B cell (primary cell): ENCODE measurements at regions not wholly inside any gene's neighbourhood (a gene's known extent, or its start where the extent isn't known, plus 50 kb on each side); places are given as distances from the start of the nearest gene placed in this dataset.

Experiments used
- ATAC-seq: fragments of 200-7000 bp; cut with Tn5 transposase; one replicate; pipeline ENCODE4 v1.10.0; 2021; ENCODE audit warnings: low read depth, mild to moderate bottlenecking, moderate number of reproducible peaks, moderate library complexity
- CTCF ChIA-PET: fragments of 350-600 bp; sonication (Branson Sonifier 250); formaldehyde crosslinking; loops from one replicate; lab custom pipeline; 2021; ENCODE audit warnings: antibody characterized with exemption, inconsistent platforms; lab: Charles Lee
- POLR2A ChIA-PET: fragments of 350-600 bp; sonication (Branson Sonifier 250); formaldehyde crosslinking; loops from one replicate; lab custom pipeline; 2021; ENCODE audit warnings: antibody characterized with exemption; lab: Charles Lee
- DNase-seq: peaks from one replicate; pipeline ENCODE4 v3.0.0; 2013
- H2AFZ ChIP-seq: 2 replicates; pipeline ENCODE4 v1.6.1; 2012; ENCODE audit warnings: mild to moderate bottlenecking, low read depth, low read length; ENCODE audit not compliant: insufficient read depth, poor library complexity, severe bottlenecking
- H3K27ac ChIP-seq, 2 donors: 1 replicate in 1 of 2; 2 replicates in 1 of 2; pipeline ENCODE4 v1.5.1; 2012 to 2013; ENCODE audit warnings: low read length in 2 of 2, mild to moderate bottlenecking in 2 of 2, moderate library complexity in 1 of 2
- H3K27me3 ChIP-seq, 4 experiments: fragments of 200-600 bp in 1 of 4; sonication (generic) in 1 of 4; replicated peaks in 1 of 4; 1 replicate in 2 of 4; 2 replicates in 2 of 4; pipeline versions ENCODE4 v1.6.1 to v1.7.0; 2013 to 2016; ENCODE audit warnings: low read length in 3 of 4, mild to moderate bottlenecking in 2 of 4, mixed read lengths in 1 of 4, moderate library complexity in 1 of 4; ENCODE audit not compliant: insufficient read depth in 4 of 4, control insufficient read depth in 3 of 4; ENCODE audit errors: control extremely low read depth in 1 of 4
- H3K36me3 ChIP-seq, 2 experiments: replicated peaks in 1 of 2; 1 replicate in 1 of 2; 2 replicates in 1 of 2; pipeline versions ENCODE4 v1.6.1 to v1.7.1; 2013; ENCODE audit warnings: low read length in 1 of 2; ENCODE audit not compliant: insufficient read depth in 2 of 2, control insufficient read depth in 1 of 2; ENCODE audit errors: control extremely low read depth in 1 of 2, extremely low read depth in 1 of 2
- H3K4me1 ChIP-seq, 2 donors: fragments of 200-600 bp in 1 of 2; sonication (generic) in 1 of 2; 1 replicate in 1 of 2; 2 replicates in 1 of 2; pipeline versions ENCODE4 v1.5.1 to v1.6.1; 2013 to 2017; ENCODE audit warnings: low read length in 2 of 2; ENCODE audit not compliant: control insufficient read depth in 2 of 2, insufficient read depth in 2 of 2
- H3K4me2 ChIP-seq: replicated peaks from 2 replicates; pipeline ENCODE3; 2012; ENCODE audit warnings: mild to moderate bottlenecking, low read depth, low read length; ENCODE audit not compliant: poor library complexity, severe bottlenecking
- H3K4me3 ChIP-seq, 5 experiments: fragments of 200-600 bp in 1 of 5; sonication (generic) in 1 of 5; 1 replicate in 3 of 5; 2 replicates in 2 of 5; pipeline versions ENCODE4 v1.5.1 to v1.7.0; 2011 to 2016; ENCODE audit warnings: low read length in 4 of 5, mild to moderate bottlenecking in 4 of 5, low read depth in 2 of 5, control low read depth in 1 of 5, moderate library complexity in 1 of 5; ENCODE audit not compliant: insufficient read depth in 1 of 5; ENCODE audit errors: control extremely low read depth in 1 of 5, extremely low read depth in 1 of 5
- H3K79me2 ChIP-seq: fragments of 200-600 bp; sonication (generic); one replicate; pipeline ENCODE4 v1.6.0; 2016; ENCODE audit warnings: low read length; ENCODE audit not compliant: control insufficient read depth, insufficient read depth
- H3K9ac ChIP-seq: fragments of 200-600 bp; sonication (generic); 2 replicates; pipeline ENCODE4 v1.6.1; 2017; ENCODE audit warnings: mild to moderate bottlenecking, low read length, moderate library complexity
- H3K9me3 ChIP-seq, 3 donors: one replicate each; pipeline versions ENCODE4 v1.6.1 to v1.7.1; 2013; ENCODE audit warnings: low read length in 2 of 3; ENCODE audit not compliant: control insufficient read depth in 2 of 3, insufficient read depth in 1 of 3; ENCODE audit errors: control extremely low read depth in 1 of 3
- H4K20me1 ChIP-seq: 2 replicates; pipeline ENCODE4 v1.6.0; 2012; ENCODE audit warnings: mild to moderate bottlenecking, low read length; ENCODE audit not compliant: insufficient read depth, control insufficient read depth, poor library complexity, severe bottlenecking
- H3K27ac Mint-ChIP-seq: one replicate; pipeline ENCODE4 v1.8.0; 2021; ENCODE audit warnings: mixed read lengths
- H3K27me3 Mint-ChIP-seq: one replicate; pipeline ENCODE4 v1.8.0; 2021; ENCODE audit warnings: mixed read lengths
- H3K4me1 Mint-ChIP-seq: one replicate; pipeline ENCODE4 v1.8.0; 2021; ENCODE audit warnings: mixed read lengths
- H3K4me3 Mint-ChIP-seq: one replicate; pipeline ENCODE4 v1.8.0; 2021; ENCODE audit warnings: mixed read lengths
- H3K9me3 Mint-ChIP-seq: one replicate; pipeline ENCODE4 v1.8.0; 2022; ENCODE audit warnings: mixed read lengths; ENCODE audit not compliant: insufficient read depth
- EZH2 ChIP-seq: IDR thresholded peaks from 2 replicates; pipeline ENCODE4 v1.6.1; 2012; ENCODE audit warnings: borderline replicate concordance, low read depth, mild to moderate bottlenecking, moderate library complexity, low read length; ENCODE audit not compliant: insufficient read depth, poor library complexity, severe bottlenecking
- WGBS: methylation state at CpG from one replicate; pipeline ENCODE4 v1.1.5; 2013; ENCODE audit warnings: missing lambda C conversion rate; ENCODE audit not compliant: insufficient coverage; 5-methylcytosine and 5-hydroxymethylcytosine counted together
- intact Hi-C: fragments of 100-400 bp; cut with micrococcal nuclease; formaldehyde crosslinking; loops from one replicate; pipeline ENCODE4 v1.10.0; 2022
- TF ChIP-seq, protein P1 (sequence below): fragments of 200-600 bp; IDR thresholded peaks from one replicate; pipeline ENCODE4 v1.8.0; 2022; ENCODE audit warnings: antibody characterized with exemption, mild to moderate bottlenecking

DNA sequence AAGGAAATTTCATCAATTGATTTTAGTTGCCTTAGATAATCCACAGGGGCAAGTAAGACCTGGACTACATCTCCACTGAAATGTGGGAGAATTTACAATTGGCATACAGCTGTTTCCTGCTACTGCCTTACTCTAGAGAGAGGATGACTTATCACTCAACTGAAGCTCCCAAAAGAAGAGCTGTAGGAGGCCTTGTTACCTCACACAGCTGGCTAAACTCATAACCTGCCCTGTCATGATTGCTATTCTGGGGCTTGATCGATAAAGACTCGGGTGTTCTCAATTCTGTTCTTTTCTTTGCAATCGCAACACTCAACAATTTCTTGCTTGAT, 1396.4 kb downstream of the EFNB2 start:
- intact Hi-C loops = no loop called here
- Mint-ChIP-seq H3K4me1 (peaks cover 16% of the 10 kb centered on the region), H3K9me3 (no peaks in the 10 kb centered on the region), H3K27me3 (no peaks in the 10 kb centered on the region), H3K4me3 (peak overlapping the region; percentile 97), H3K27ac (peak overlapping the region; percentile 89)
- H4K20me1 ChIP-seq = no peaks in the 10 kb centered on the region
- H3K36me3 ChIP-seq = no peaks in the 10 kb centered on the region
- H3K79me2 ChIP-seq = no peaks in the 10 kb centered on the region
- peak overlapping the region; percentile 91 for H2AFZ ChIP-seq
- no peak for ATAC-seq
- H3K4me2 ChIP-seq = peak overlapping the region; percentile 84
- ChIA-PET POLR2A (no interaction called here), CTCF (no interaction called here)
- no peaks in the 10 kb centered on the region for H3K27me3 ChIP-seq
- DNase-seq = no peak
- H3K4me3 ChIP-seq = peak overlapping the region; percentile 53 to 95 (median 62)
- H3K9ac ChIP-seq = peak overlapping the region; percentile 78
- TF ChIP-seq EZH2 = no peak
- TF ChIP-seq, protein P1, sequence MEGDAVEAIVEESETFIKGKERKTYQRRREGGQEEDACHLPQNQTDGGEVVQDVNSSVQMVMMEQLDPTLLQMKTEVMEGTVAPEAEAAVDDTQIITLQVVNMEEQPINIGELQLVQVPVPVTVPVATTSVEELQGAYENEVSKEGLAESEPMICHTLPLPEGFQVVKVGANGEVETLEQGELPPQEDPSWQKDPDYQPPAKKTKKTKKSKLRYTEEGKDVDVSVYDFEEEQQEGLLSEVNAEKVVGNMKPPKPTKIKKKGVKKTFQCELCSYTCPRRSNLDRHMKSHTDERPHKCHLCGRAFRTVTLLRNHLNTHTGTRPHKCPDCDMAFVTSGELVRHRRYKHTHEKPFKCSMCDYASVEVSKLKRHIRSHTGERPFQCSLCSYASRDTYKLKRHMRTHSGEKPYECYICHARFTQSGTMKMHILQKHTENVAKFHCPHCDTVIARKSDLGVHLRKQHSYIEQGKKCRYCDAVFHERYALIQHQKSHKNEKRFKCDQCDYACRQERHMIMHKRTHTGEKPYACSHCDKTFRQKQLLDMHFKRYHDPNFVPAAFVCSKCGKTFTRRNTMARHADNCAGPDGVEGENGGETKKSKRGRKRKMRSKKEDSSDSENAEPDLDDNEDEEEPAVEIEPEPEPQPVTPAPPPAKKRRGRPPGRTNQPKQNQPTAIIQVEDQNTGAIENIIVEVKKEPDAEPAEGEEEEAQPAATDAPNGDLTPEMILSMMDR = no peak
- peaks cover 10 to 12% of the 10 kb centered on the region in 2 donors for H3K4me1 ChIP-seq
- peak overlapping the region; percentile 76 to 81 for H3K27ac ChIP-seq
- WGBS = 39% methylated on average over 3 of the region's 3 CpGs
- no peaks in the 10 kb centered on the region for H3K9me3 ChIP-seq

DNA sequence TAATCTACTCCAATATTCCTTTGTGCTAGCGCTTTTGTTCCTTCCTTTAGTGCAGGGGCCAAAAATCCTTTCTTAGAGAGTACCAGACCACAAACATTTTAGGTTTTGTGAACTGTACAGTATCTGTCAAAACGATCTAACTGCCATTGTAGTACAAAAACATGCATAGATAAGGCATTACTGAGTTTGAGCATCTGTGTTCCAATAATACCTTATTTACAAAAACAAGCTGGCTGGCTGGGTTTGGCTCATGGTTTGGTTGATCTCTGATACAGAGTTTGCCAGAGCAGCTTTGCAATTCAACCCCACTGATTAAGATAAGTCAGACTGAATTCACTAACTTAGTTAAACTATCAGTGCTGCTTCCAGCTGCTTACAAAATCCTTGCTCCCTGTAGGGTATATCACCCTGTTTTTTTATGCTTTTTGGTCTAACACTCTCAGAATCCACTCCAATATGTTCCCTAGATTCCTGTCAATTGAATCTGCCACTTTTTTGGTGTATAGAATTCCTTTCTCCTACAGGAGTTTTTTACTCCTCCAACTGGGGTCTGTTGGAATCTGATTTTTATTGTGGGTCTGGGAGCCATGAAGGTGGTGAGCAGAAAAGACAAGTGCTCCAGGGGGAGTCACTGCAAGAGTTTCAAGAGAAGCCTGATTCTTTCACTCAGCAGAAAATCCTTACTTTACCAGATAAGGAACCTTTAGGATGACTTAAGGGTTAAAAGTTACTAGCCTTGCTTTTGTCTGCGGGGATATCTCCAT, 1399.4 kb downstream of the EFNB2 start:
- H3K4me3 Mint-ChIP-seq = no peak overlapping the region
- Histone ChIP-seq H3K4me1 (peaks cover 10 to 12% of the 10 kb centered on the region in 2 donors), H3K4me3 (no peak overlapping the region), H3K27me3 (no peaks in the 10 kb centered on the region), H3K9ac (no peak overlapping the region), H3K36me3 (no peaks in the 10 kb centered on the region), H3K4me2 (no peak overlapping the region), H4K20me1 (no peaks in the 10 kb centered on the region), H3K27ac (no peak overlapping the region), H2AFZ (no peak overlapping the region), H3K79me2 (no peaks in the 10 kb centered on the region), H3K9me3 (no peaks in the 10 kb centered on the region)
- H3K9me3 Mint-ChIP-seq = no peaks in the 10 kb centered on the region
- TF ChIP-seq, protein P1 = no peak
- TF ChIP-seq EZH2 = no peak
- no peak overlapping the region for H3K27ac Mint-ChIP-seq
- DNase-seq = no peak
- peaks cover 16% of the 10 kb centered on the region for H3K4me1 Mint-ChIP-seq
- ChIA-PET CTCF (no interaction called here), POLR2A (no interaction called here)
- no peaks in the 10 kb centered on the region for H3K27me3 Mint-ChIP-seq
- ATAC-seq = no peak
- intact Hi-C loops = no loop called here
- WGBS = no CpG with 5 or more reads among the region's 3 CpGs
